Kidney epithelial cell (primary cell): ENCODE measurements at regions not wholly inside any gene's neighbourhood (a gene's known extent, or its start where the extent isn't known, plus 50 kb on each side); places are given as distances from the start of the nearest gene placed in this dataset.

Experiments
- DNase-seq: peaks from one replicate; pipeline ENCODE4 v3.0.0-alpha.2; 2010; ENCODE audit warnings: low read depth
- H3K27me3 ChIP-seq: 2 replicates; pipeline ENCODE4 v1.6.0; 2011; ENCODE audit warnings: low read length; ENCODE audit not compliant: control insufficient read depth, insufficient read depth
- H3K36me3 ChIP-seq: 2 replicates; pipeline ENCODE4 v1.5.1; 2011; ENCODE audit warnings: low read length; ENCODE audit not compliant: control insufficient read depth, insufficient read depth
- H3K4me3 ChIP-seq: 2 replicates; pipeline ENCODE4 v1.5.1; 2011; ENCODE audit warnings: low read depth, mild to moderate bottlenecking, control low read depth, low read length
- CTCF ChIP-seq: IDR thresholded peaks from 2 replicates; pipeline ENCODE4 v1.5.1; 2011; ENCODE audit warnings: mild to moderate bottlenecking, moderate library complexity, low read length, control low read depth, inconsistent platforms; ENCODE audit not compliant: insufficient read depth, poor library complexity, severe bottlenecking

DNA sequence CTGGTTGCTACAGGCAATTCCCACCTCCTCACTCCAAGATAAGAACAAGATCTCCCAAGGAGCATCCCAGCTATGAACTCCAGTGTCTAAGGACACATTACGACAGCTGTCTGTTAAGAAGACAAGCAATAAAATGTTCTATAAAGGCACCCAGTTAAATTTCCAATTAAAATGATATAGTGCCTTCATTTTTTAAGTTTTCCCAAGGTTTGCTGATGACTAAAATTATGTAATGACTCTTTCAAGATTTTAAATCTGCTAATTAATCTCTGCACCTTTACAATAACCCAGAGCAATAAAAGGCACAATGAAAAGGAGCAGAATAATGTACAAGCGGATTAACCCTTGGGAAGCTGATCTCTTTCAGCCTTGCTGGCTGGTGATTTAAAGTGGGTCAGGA lies 61.6 kb upstream of the REG3G start:
- DNase-seq = no peak
- TF ChIP-seq CTCF = no peak
- no peak overlapping the region for H3K4me3 ChIP-seq
- no peaks in the 10 kb centered on the region for H3K36me3 ChIP-seq
- H3K27me3 ChIP-seq = no peaks in the 10 kb centered on the region

- H3K4me3 ChIP-seq = no peak overlapping the region
- no peaks in the 10 kb centered on the region for H3K27me3 ChIP-seq
- H3K36me3 ChIP-seq = no peaks in the 10 kb centered on the region
- DNase-seq = no peak
- no peak for TF ChIP-seq CTCF
Measured at GRCh38 chr2:78967294-78967693, 58.2 kb upstream of the REG3G start.

GRCh38 chr2:78973630-78974029 lies 51.9 kb upstream of the REG3G start:
- no peak for TF ChIP-seq CTCF
- H3K4me3 ChIP-seq = no peak overlapping the region
- no peaks in the 10 kb centered on the region for H3K36me3 ChIP-seq
- no peak for DNase-seq
- H3K27me3 ChIP-seq = no peaks in the 10 kb centered on the region
